Ammon's horn (tissue), 1 donor: ENCODE measurements at regions not wholly inside any gene's neighbourhood (a gene's known extent, or its start where the extent isn't known, plus 50 kb on each side); places are given as distances from the start of the nearest gene placed in this dataset.

ENCODE experiments used
- DNase-seq: peaks from one replicate; pipeline ENCODE4 v3.0.0-alpha.2; 2016; ENCODE audit warnings: low spot score

DNA sequence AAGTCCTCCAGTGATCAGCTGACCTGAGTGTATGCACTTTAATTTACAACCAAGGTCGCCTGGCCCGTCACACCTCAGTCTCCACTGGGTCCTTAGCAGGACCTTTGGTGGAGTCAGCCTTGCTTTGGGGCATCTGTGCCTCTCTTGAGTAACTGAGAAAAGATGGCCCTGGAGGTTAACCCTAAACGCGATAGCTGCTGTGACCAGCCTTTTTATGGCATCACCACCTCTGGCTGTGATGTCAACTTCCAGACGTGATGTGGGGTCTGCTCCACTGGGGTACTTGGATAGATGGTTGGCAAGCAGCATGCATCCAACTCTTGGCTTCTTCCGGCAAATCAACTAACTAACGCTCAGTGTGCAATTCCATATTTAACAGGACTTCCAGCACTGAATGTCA is 122.8 kb upstream of the RTL1 start:
- DNase-seq = no peak

DNA sequence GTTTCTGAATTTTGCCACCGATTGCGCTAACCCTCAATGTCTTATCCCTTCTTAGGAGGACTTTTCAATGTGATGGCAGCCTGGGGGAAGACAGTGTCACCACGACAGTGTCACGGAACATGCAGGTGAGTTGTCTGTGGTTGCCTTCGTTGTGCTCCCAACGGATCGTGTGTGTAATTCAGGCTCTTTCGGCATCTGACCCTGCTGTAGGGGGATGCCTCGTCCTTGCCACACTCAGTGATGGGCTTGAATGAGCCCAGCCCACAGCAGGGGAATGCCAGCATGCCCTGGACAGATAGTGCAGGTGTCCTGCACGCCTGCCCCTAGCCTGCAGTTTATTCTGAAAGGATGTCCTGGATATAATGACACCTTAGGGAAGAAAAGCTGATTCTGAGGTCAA is 123.8 kb upstream of the RTL1 start:
- no peak for DNase-seq

DNA sequence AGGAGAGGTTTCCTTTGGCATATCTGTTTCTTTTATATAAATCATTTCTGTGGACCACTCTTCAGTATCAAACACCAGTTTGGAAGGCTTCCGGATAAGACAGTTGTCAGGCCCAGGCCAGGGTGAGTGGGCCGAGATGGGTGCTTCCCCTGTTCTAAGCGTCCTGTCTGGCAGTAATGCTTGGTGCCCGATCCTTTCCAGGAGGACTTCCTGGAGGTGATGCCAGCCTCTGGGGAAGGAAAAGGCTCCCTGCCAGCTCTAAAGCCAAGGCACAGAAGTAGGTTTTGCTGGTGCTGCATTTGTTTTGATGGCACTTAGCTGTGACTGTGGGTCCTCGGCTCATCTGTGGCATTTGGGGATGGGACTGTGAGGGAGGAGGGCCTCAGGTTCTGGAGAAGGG is 124.4 kb upstream of the RTL1 start:
- no peak for DNase-seq

DNA sequence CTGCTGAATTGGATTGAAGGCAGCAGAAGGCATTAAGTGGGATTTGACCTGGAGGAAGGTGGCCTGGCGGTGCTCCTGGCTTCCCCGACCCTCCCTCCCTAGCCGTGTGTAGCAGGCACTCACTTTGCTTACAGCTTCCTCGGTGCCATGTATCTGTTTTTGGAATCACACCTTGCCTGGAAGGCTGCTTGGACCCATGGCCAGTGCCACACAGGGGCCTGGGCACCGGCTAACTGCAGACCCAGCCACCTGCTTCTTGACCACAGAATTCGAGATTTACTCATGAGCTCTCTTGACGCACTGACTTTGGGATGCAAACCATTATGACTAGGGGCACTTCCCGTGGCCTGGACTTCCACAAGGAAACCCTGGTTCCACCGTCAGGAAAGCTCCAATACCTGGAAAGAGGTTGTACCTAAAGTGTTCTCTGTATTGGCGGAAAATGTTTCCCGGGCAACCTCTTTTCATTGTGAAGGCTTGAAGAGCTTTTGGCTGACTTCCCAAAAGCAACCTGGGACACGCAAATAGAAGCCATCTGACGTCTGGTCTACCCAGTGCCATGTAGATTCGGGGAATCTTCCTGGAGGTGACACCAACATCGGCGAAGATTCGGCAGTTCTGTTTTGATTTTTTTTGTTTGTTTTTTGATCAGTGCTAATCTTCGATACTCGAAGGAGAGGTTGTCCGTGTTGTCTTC is 125.6 kb upstream of the RTL1 start:
- no peak for DNase-seq

DNA sequence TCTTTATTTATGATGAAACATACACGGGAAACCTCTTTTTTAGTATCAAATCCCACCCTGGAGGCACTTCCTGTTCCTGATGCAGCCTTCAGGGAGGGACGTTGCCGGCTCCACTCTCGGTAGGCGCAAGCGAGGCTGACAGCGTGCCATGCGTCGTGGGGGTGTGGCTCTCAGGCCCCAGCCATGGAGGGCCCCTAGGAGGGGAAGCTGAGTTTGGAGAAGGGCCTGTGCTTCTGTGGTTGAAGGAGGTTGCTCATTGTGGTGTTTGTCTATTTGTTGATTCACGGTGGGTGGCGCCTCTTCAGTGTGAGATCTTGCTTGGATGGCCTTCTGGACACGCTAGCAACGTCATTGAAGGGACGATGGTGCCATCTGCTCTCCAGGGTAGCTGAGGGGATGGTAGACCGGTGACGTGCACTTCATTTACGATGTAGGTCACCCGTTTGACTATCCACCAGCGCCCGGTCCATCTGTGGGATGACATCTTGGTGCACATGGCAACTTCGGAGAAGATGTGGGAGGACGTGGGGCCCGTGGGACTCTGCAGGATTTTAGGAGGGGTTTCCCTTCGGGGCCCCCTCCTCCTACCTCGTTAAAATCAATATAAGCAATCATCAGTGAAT is 126.3 kb upstream of the RTL1 start:
- no peak for DNase-seq

DNA sequence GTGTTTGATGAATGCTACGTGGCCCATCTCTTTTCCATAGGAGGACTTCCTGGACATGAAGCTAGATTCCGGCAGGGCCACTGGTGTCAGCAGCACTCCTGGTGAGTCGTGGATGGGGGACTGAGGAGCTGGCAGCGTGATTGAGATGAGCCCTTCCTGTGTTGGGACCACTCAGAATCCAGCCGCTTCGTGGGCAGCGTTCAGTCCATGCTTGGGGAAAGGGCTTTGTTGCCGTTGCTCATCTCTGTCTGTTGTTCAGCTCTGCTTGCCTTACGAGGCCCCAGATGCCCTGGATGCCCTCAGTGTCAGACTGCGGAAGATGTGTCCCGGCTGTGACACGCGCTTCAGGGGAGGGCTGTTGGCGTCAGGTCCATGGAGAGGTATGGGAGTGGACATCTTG is 127.1 kb upstream of the RTL1 start:
- no peak for DNase-seq

DNA sequence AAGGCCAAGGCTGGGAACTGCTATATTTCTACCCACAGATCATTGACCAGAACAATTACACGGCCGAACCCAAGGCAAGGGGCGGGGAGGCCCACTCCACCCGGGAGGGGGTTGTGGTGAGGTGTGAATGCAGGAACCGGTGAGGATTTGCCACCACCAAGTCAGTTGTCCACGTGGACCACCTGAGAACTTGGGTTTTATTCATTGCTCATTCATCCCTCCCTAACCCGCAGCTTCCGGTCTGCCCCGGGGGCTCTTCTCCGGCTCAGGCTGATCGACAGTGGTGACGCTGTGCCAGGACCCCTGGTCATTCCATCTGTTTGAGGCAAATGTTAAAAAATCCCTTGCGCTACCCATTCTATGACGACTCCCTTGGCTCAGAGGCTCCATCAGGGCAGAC is 127.7 kb upstream of the RTL1 start:
- DNase-seq = no peak

DNA sequence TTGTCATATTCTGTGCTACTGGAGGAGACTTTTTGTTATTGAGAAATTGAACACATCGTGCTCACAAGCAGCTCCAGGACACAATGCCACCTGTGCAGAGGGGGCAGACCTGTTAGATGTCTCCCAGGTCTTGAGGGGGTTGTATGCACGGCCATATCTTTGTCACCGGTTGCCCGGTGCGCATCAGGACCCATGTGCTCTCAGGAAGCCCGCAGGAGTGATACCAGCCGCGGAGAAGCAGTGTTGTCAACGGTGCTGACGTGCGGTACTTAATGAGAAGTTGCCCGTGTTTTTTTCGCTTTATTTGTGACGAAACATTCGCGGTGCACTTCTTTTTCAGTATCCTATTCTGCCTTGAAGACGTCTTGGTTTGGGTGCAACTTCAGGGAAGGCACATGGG is 128.2 kb upstream of the RTL1 start:
- no peak for DNase-seq

DNA sequence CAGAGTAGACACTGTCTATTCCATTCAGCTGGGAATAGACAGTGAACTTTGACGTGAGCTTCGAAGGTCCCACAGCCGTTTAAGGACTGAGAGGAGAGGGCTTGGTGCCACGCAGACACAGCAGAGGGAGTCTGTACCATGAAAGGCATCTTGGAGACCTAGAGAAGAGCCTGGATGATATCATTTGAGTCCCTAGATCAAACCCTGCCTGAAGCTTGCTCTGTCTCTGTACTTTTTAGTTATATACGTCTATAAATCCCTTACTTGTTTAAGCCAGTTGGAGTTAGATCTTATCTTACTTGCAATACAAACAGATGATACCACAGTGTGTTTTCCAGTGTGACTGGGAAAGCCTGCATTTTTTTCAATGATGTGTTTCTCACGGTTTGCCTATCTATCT is 128.9 kb upstream of the RTL1 start:
- no peak for DNase-seq

DNA sequence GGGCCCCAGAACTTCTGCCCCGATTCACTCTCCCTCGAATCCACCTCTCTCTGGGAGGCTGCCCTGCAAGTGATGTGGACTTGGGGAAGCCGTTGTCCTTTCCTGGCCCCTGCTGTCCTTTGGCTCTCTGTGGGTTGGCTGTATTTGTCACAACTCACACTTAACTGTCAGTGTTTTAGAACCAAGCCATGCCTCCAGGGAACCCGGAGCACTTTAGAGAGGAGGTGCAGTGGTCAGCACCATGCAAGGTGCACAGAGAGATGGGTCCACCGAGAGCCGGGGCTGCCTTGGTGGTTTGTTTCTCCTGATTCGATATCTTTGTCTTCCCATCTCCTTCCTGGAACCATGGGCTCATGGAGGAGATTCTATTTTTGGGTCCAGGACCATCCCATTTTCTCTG is 129.5 kb upstream of the RTL1 start:
- DNase-seq = no peak

DNA sequence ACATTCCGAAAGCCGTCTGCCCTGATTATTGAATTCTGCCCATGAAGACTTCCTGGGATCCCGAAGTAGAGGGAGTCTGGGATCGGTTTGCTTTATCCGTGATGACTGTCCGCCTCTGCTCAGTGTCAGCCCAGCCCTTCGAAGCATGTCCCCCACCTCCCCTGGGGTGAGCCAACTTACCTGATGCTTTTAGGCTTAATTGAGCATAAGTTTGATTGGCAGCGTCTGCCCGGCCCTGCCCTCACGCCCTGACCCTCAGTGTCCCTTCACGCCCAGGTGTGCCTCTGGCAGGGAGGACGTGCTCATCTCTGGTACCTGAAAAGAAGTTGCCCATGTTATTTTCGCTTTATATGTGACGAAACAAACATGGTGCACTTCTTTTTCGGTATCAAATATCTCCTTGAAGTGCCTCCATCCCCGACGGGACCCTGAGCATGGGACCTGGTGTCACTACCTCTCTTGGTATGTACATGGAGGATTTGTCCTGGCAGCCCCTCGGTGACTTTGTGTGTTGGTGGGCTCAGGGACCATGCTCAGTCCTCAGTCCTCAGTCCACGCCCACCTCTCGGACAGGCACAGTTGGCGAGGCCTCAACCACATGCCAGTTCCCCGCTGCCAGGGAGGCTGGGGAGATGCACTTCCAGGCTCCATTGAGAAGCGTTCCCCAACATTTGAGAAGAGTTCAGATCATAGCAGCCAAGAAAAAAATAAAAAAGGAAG is 130.1 kb upstream of the RTL1 start:
- DNase-seq = no peak

DNA sequence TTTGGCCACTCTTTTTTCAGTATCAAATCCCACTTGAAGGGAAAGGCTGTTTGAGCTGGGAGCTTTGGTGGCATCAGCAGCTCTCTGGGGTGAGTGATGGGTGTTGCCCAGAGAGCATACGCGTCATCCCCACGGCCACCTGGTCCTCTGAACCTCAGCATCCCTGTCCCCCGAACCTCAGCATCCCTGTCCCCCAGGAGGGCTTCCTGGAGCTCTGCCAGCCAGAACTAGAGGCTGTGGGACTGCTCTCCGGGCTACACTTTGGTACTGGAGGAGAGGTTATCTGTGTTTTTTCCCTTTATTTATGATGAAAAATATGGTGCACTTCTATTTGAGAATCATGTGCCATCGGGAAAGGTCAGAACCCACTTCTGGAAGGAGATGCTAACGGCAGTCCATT is 131.5 kb upstream of the RTL1 start:
- DNase-seq = no peak

DNA sequence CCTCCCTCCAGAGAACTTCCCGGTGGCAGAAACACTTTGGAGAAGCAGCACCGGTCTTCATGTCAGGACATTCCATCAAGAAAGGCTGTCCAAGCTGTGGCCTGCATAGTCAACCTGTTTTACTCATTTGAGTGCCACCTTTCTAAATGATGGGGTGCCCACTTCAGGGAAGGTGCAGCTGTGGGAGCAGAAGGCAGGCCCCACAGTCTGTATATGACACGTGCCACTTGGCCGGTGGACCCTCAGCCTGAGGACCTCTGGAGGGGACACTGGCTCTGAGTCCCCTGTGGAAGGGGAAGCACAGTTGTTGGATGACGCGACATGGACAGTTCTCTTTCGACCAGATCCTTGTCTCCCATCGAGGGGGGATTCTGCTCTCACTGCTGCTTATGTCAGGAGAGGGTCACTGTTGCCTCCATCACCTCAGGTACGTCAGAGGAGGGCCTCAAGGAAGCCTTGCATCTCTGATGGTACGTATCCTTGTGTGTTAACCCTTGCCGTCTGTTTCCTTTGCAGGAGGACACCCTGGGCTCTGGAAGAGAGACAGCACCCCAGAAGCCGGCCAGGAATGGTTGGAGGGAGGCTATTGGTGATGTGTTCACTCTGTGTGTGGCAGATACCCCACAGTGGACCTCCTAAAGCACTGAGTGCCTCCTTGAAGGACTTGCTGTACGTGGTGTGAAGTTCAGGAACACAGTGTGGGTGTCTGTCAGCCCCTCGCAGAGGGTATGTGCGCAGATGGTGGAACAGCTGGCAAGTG is 132.1 kb upstream of the RTL1 start:
- no peak for DNase-seq

DNA sequence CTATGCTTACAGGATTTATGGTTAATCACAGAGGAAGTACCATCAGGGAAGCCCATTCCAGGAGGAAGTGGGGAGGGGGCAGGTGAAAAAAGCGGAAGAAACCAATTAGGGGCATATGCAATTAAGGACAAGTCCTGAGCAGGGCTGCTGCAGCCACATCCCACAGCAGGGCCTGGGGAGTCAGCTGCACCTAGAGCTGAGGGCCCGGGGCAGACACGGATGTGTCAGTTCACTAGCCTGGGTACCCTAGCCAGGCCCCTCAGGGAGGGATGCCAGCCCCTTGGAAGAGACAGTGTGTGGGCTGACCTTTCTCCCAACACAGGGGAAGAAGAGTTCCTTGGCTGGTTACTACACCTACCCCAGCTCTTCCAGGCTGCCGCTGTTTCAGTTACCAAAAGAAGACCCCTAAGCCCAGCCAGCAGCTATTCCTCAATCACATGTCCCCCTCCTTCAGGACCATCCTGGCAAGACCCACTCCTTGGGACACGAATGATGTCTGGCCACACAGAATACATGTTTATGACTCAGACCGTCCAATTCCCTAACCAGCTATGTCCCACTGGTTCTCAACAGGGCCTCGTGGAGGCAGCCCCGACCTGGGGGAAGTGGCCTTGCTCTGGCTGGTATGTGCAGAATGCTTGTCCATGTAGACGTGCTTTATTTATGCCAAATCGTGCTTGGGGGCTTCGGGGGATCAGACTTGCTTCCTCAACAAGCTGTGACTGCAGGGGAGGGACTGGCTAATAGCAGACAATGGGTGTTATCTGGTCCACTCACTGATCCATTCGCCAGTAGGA is 133.7 kb upstream of the RTL1 start:
- DNase-seq = no peak

DNA sequence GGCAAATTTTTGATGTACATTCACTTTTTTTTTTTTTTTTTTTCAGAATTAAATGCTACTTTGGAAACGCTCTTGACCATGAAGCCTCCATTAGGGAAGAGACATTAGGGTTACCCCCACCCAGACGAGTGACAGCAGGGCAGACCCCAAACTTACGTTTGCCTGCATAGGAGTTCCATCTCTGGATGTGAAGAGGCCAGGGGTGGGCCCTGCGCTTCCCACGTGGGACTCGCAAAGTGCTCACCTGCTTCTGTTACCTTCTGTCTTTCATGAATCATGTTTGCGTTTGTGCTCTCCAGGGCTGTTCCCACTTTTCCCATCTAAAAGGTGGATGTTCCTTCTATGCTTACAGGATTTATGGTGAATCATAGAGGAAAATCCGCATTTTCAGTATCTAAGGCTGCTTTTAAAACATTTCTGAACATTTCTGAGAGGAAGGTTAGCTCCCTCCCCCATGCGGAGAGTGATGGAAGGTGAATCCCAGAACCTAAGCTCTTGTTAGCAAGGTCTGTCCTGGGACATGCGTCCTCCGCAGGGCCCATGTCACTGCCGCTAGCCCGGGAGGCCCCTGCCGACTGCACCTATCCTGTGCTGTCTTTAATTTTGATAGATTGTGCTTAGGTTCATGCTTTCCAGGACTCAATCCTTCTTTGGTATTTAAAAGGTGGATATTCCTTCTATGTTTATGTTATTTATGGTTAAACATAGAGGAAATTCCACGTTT is 135.7 kb upstream of the RTL1 start:
- no peak for DNase-seq

DNA sequence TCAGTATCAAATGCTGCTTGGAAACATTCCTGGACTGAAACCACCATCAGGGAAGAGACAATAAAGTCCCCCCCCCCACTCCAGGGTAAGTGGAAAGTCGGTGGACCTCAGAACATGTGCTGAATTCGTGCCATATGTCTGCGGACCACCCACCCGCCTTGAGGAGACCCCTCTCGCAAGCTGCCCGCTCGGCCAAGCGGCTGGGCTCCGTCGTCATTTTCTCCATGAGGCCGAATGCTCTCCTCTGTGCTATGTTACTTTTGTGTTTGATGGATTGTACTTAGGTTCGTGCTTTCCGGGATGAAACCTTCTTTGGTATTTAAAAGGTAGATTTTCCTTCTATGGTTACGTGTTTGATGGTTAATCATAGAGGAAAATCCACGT is 136.2 kb upstream of the RTL1 start:
- DNase-seq = no peak

DNA sequence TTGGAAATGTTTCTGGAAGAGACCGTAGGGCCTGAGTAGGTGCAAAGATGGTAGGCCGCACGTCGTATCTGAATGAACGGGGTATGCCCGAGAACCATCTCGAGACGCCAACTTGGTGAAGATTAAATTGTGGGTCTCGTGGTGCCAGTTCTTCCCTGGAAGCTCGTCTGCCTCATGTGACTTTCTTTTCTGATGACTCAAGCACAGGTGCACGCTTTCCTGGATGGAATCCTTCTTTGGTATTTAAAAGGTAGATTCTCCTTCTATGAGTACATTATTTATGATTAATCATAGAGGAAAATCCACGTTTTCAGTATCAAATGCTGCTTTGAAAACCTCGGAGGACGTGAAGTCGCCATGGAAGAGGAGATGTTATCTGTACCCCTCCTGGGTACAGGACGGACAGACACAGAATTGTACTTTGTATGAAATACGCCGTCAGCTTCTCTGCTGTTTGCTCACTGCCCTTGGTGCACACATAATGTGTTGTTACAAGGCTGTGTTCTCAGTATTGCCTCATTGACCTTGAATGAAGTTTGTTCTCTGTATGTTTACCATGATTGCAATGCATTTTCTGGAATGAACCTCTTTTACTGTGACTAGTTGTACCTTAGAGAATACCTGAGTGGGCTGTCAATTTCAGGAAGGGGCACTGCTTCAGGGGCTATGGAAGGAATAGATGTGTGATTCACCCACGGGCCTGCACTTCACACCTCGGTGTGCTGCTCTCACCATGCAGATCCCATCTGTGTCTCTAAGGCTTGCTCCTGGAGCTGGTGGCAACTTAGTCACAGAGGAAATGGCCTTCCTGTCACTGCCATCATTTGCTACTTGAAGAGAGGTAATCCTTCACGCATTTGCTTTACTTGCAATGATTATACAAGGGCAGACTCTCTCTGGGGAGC is 137.3 kb upstream of the RTL1 start:
- DNase-seq = no peak

DNA sequence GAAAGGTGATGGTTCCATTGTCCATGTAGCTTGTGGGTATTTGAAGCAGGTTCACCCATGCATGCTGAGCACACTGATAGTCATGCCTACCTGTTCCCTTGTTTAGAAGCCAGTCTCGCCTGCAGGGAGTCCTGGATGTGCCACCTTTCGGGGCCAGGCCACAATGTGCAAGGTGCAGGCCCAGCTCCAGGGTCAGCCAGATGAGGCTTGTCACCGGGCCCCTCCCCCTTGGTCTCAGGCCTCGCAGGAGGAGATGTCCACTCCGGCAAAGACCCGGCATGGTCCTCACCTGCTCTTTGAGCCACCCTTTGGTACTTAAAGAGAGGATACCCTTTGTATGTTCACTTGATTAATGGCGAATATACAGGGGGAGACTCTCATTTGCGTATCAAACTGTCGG is 140.4 kb upstream of the RTL1 start:
- no peak for DNase-seq

DNA sequence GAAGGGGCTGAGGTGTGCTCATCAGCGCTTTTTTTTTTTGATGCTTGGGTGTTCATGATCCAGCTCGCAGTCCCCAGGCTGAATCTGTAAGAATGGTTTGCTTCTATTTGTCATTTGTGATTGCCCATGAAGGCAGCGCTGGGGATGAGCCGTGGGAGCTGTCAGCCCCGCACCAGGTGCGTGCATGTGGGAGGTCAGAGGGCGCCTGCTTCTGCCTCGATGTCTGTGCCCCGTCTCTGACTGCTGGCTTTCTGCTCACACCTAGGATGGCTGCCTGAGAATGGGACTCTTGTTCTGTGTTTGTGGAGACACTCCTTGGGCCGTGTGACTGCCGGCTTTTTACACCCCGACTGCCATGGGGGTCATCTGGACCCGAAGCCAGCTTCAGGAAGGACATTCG is 141.2 kb upstream of the RTL1 start:
- DNase-seq = no peak

DNA sequence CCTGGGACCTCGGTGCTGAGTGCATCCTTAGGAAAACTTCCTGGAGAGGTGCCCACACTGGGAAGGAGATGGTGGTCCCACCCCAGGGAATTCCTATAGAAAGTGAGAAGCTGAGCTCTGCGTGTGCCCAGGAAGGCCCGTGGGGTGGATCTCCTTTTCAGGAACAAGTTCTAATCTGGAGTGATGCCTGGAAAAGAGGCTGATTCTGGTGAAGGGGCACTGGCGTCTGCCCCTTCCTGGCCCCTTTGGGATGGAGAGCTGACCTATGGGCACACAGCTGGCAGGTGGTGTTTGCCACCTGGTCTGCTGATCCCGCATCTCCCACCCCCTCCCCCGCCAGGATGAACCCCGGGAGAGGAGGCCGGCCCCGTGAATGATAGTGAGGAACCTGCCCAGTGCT is 142.0 kb upstream of the RTL1 start:
- DNase-seq = no peak
